HEK293 (cell line): ENCODE measurements at regions not wholly inside any gene's neighbourhood (a gene's known extent, or its start where the extent isn't known, plus 50 kb on each side); places are given as distances from the start of the nearest gene placed in this dataset.

Experiments
- CTCF ChIA-PET: fragments of 350-600 bp; formaldehyde crosslinking; extraction: SDS; loops from one replicate; lab custom pipeline; 2021; ENCODE audit warnings: antibody characterized with exemption; lab: Yijun Ruan, JAX
- POLR2A ChIA-PET: fragments of 300-600 bp; formaldehyde crosslinking; extraction: SDS; loops from one replicate; lab custom pipeline; 2020; ENCODE audit warnings: antibody characterized with exemption, inconsistent platforms; lab: Yijun Ruan, JAX
- H3K27ac ChIP-seq: fragments of 200-500 bp; sonication (Bioruptor generic); 2 replicates; pipeline ENCODE4 v1.5.1; 2014; ENCODE audit warnings: low read depth, low read length, control low read depth, inconsistent platforms; ENCODE audit errors: extremely low read depth
- H3K36me3 ChIP-seq, 2 experiments: fragments of 200-500 bp in 1 of 2; sonication (Bioruptor generic) in 1 of 2; 1 replicate in 1 of 2; 2 replicates in 1 of 2; pipeline ENCODE4 v1.5.1; 2014 to 2017; ENCODE audit warnings: inconsistent platforms in 2 of 2, low read length in 2 of 2; ENCODE audit not compliant: control insufficient read depth in 2 of 2, insufficient read depth in 1 of 2
- H3K4me1 ChIP-seq: fragments of 200-500 bp; sonication (Bioruptor generic); 2 replicates; pipeline ENCODE4 v1.5.1; 2014; ENCODE audit warnings: mild to moderate bottlenecking, low read length, inconsistent platforms; ENCODE audit not compliant: control insufficient read depth, insufficient read depth
- H3K4me3 ChIP-seq: 2 replicates; pipeline ENCODE4 v1.5.1; 2011; ENCODE audit warnings: low read depth, mild to moderate bottlenecking, control low read depth, low read length, moderate library complexity
- H3K9me3 ChIP-seq: fragments of 200-500 bp; sonication (Bioruptor generic); 2 replicates; pipeline ENCODE4 v1.5.1; 2014; ENCODE audit warnings: low read depth, low read length, inconsistent platforms; ENCODE audit not compliant: control insufficient read depth, insufficient read depth
- KLF10 ChIP-seq: fragments of 450-650 bp; IDR thresholded peaks from 2 replicates; pipeline ENCODE4 v1.5.1; 2018; ENCODE audit warnings: missing biosample characterization, mild to moderate bottlenecking, missing genetic modification characterization
- SALL2 ChIP-seq: fragments of 450-650 bp; formaldehyde crosslinking; IDR thresholded peaks from 2 replicates; pipeline ENCODE4 v1.5.0; 2017; ENCODE audit warnings: missing biosample characterization, mild to moderate bottlenecking, missing genetic modification characterization, borderline replicate concordance
- TCF7L2 ChIP-seq: IDR thresholded peaks from 2 replicates; pipeline ENCODE4 v1.6.1; 2011; ENCODE audit warnings: low read depth, mild to moderate bottlenecking, inconsistent platforms, low read length, moderate library complexity, borderline replicate concordance
- TSHZ1 ChIP-seq: fragments of 450-650 bp; formaldehyde crosslinking; IDR thresholded peaks from 2 replicates; pipeline ENCODE4 v1.5.1; 2016; ENCODE audit warnings: missing biosample characterization, missing genetic modification characterization, borderline replicate concordance
- ZNF202 ChIP-seq: fragments of 450-650 bp; formaldehyde crosslinking; IDR thresholded peaks from 2 replicates; pipeline ENCODE4 v1.5.1; 2016; ENCODE audit warnings: missing biosample characterization, missing genetic modification characterization, borderline replicate concordance
- ZNF26 ChIP-seq: fragments of 450-650 bp; formaldehyde crosslinking; IDR thresholded peaks from 2 replicates; pipeline ENCODE4 v1.5.1; 2016; ENCODE audit warnings: missing biosample characterization, missing genetic modification characterization
- ZNF274 ChIP-seq, 2 experiments: fragments of 200-500 bp in 1 of 2; fragments of 450-650 bp in 1 of 2; sonication (Bioruptor generic) in 1 of 2; formaldehyde crosslinking in 1 of 2; IDR thresholded peaks; 2 replicates each; pipeline versions ENCODE4 v1.5.1 to v1.6.1; 2014 to 2016; ENCODE audit warnings: borderline replicate concordance in 1 of 2, inconsistent platforms in 1 of 2, low read length in 1 of 2, missing biosample characterization in 1 of 2, missing genetic modification characterization in 1 of 2
- ZNF280C ChIP-seq: fragments of 450-650 bp; formaldehyde crosslinking; IDR thresholded peaks from 2 replicates; pipeline ENCODE4 v1.5.1; 2016; ENCODE audit warnings: missing biosample characterization, missing genetic modification characterization
- ZNF335 ChIP-seq: fragments of 450-650 bp; formaldehyde crosslinking; conservative IDR thresholded peaks from 2 replicates; pipeline ENCODE4 v1.5.1; 2016; ENCODE audit warnings: missing biosample characterization, missing genetic modification characterization
- ZNF366 ChIP-seq: fragments of 450-650 bp; formaldehyde crosslinking; conservative IDR thresholded peaks from 2 replicates; pipeline ENCODE4 v1.5.1; 2016; ENCODE audit warnings: missing biosample characterization, missing genetic modification characterization
- ZNF473 ChIP-seq: fragments of 450-650 bp; formaldehyde crosslinking; IDR thresholded peaks from 2 replicates; pipeline ENCODE4 v1.5.1; 2017; ENCODE audit warnings: missing biosample characterization, missing genetic modification characterization
- ZNF623 ChIP-seq: fragments of 450-650 bp; formaldehyde crosslinking; IDR thresholded peaks from 2 replicates; pipeline ENCODE4 v1.5.1; 2016; ENCODE audit warnings: missing biosample characterization, missing genetic modification characterization
- ZNF677 ChIP-seq: fragments of 450-650 bp; IDR thresholded peaks from 2 replicates; pipeline ENCODE4 v1.5.0; 2018; ENCODE audit warnings: missing biosample characterization, mild to moderate bottlenecking, missing genetic modification characterization, moderate library complexity
- ZNF837 ChIP-seq: fragments of 450-650 bp; formaldehyde crosslinking; IDR thresholded peaks from 2 replicates; pipeline ENCODE4 v1.5.1; 2016; ENCODE audit warnings: missing biosample characterization, missing genetic modification characterization
- ZNF843 ChIP-seq: fragments of 450-650 bp; formaldehyde crosslinking; IDR thresholded peaks from 2 replicates; pipeline ENCODE4 v1.5.1; 2016; ENCODE audit warnings: missing biosample characterization, missing genetic modification characterization
- TF ChIP-seq, protein P1 (sequence below): fragments of 450-650 bp; IDR thresholded peaks from 2 replicates; pipeline ENCODE4 v1.5.1; 2018; ENCODE audit warnings: missing biosample characterization, mild to moderate bottlenecking, missing genetic modification characterization
- TF ChIP-seq, protein P2 (sequence below): fragments of 450-650 bp; formaldehyde crosslinking; IDR thresholded peaks from 2 replicates; pipeline ENCODE4 v1.5.1; 2016; ENCODE audit warnings: missing biosample characterization, missing genetic modification characterization

DNA sequence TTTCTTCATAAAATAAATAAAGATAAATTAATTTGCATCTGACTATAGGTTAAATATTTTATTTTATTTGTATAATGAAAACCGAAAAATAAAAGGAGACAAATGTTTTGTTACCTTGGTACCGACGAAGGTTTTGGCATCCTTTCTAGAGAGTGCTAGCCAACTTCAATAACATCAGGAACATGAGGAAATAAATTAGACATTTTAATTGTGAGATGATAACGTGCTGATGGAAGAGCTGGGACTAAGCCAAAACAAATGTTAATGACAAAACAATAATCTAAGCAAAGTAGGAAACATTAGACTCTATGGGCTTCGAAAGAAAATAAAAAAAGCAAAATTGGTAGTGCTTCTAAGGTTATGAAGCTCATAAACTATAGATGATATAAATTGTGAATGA, 201.0 kb downstream of the IRX2 start:
- POLR2A ChIA-PET: no interaction called here
- CTCF ChIA-PET: no interaction called here
- H3K36me3 ChIP-seq: no peaks in the 10 kb centered on the region
- TF ChIP-seq ZNF843 (tag by site-specific recombination) (no peak), ZNF677 (tag by site-specific recombination) (no peak), ZNF202 (tag by site-specific recombination) (no peak), KLF10 (tag by site-specific recombination) (no peak), TSHZ1 (no peak), SALL2 (tag by site-specific recombination) (no peak), ZNF837 (tag by site-specific recombination) (no peak), ZNF473 (tag by site-specific recombination) (no peak), ZNF366 (tag by site-specific recombination) (no peak), ZNF623 (tag by site-specific recombination) (no peak), ZNF26 (no peak), ZNF335 (no peak), ZNF280C (no peak), TCF7L2 (no peak), ZNF274 (IDR thresholded peaks at IDR 0.05; ENCODE audit: low read length) (no peak), ZNF274 (tag by site-specific recombination; IDR thresholded peaks at IDR 0.05; ENCODE audit: borderline replicate concordance) (no peak)
- TF ChIP-seq, protein P1, sequence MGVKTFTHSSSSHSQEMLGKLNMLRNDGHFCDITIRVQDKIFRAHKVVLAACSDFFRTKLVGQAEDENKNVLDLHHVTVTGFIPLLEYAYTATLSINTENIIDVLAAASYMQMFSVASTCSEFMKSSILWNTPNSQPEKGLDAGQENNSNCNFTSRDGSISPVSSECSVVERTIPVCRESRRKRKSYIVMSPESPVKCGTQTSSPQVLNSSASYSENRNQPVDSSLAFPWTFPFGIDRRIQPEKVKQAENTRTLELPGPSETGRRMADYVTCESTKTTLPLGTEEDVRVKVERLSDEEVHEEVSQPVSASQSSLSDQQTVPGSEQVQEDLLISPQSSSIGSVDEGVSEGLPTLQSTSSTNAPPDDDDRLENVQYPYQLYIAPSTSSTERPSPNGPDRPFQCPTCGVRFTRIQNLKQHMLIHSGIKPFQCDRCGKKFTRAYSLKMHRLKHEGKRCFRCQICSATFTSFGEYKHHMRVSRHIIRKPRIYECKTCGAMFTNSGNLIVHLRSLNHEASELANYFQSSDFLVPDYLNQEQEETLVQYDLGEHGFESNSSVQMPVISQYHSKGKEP: no peak
- TF ChIP-seq, protein P2, sequence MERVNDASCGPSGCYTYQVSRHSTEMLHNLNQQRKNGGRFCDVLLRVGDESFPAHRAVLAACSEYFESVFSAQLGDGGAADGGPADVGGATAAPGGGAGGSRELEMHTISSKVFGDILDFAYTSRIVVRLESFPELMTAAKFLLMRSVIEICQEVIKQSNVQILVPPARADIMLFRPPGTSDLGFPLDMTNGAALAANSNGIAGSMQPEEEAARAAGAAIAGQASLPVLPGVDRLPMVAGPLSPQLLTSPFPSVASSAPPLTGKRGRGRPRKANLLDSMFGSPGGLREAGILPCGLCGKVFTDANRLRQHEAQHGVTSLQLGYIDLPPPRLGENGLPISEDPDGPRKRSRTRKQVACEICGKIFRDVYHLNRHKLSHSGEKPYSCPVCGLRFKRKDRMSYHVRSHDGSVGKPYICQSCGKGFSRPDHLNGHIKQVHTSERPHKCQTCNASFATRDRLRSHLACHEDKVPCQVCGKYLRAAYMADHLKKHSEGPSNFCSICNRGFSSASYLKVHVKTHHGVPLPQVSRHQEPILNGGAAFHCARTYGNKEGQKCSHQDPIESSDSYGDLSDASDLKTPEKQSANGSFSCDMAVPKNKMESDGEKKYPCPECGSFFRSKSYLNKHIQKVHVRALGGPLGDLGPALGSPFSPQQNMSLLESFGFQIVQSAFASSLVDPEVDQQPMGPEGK (tag by site-specific recombination): no peak
- H3K27ac ChIP-seq: no peak overlapping the region
- no peaks in the 10 kb centered on the region for H3K4me1 ChIP-seq
- H3K9me3 ChIP-seq: no peaks in the 10 kb centered on the region
- no peak overlapping the region for H3K4me3 ChIP-seq
